ENCODE measurements at regions not wholly inside any gene's neighbourhood (a gene's known extent, or its start where the extent isn't known, plus 50 kb on each side); places are given as distances from the start of the nearest gene placed in this dataset.
"Not testable (repeated sequence)": the region's sequence is repeated elsewhere in the genome, so short reads cannot be mapped to it uniquely, and the experiment has no call there.

DNA sequence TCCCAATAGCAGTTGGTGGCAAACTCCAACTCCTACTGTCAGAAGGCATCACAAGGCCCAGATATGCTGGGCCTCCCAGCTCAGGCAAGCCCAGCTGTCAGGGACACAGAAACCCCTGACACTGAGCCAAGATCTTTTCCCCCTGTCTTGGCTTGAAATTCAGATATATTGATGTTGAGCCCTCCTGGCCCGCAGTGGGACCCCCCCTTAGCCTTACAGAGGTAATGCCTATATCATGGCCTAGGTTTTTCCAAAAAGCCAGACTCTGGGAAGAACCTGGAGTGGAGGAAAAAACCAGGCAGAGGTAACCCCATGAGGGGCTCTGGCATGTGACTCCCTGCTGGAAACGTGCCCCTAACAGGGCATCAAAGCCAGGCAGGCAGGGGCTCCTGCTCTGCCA is 129.2 kb downstream of the POTEG start:
- TF ChIP-seq, protein P1, sequence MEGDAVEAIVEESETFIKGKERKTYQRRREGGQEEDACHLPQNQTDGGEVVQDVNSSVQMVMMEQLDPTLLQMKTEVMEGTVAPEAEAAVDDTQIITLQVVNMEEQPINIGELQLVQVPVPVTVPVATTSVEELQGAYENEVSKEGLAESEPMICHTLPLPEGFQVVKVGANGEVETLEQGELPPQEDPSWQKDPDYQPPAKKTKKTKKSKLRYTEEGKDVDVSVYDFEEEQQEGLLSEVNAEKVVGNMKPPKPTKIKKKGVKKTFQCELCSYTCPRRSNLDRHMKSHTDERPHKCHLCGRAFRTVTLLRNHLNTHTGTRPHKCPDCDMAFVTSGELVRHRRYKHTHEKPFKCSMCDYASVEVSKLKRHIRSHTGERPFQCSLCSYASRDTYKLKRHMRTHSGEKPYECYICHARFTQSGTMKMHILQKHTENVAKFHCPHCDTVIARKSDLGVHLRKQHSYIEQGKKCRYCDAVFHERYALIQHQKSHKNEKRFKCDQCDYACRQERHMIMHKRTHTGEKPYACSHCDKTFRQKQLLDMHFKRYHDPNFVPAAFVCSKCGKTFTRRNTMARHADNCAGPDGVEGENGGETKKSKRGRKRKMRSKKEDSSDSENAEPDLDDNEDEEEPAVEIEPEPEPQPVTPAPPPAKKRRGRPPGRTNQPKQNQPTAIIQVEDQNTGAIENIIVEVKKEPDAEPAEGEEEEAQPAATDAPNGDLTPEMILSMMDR (IDR thresholded peaks at IDR 0.05): not testable (repeated sequence)
- TF ChIP-seq POLR2A (IDR thresholded peaks at IDR 0.05): not testable (repeated sequence)

Data from lower leg skin (tissue), 3 donors.